NCI-H2029 (cell line): ENCODE measurements at regions not wholly inside any gene's neighbourhood (a gene's known extent, or its start where the extent isn't known, plus 50 kb on each side); places are given as distances from the start of the nearest gene placed in this dataset.
A peak's percentile ranks its signal among the peaks of the same experiment; 100 is the strongest.

Experiments used
- DNase-seq: peaks from one replicate; lab custom pipeline; 2025; lab: John Stamatoyannopoulos, UW

DNA sequence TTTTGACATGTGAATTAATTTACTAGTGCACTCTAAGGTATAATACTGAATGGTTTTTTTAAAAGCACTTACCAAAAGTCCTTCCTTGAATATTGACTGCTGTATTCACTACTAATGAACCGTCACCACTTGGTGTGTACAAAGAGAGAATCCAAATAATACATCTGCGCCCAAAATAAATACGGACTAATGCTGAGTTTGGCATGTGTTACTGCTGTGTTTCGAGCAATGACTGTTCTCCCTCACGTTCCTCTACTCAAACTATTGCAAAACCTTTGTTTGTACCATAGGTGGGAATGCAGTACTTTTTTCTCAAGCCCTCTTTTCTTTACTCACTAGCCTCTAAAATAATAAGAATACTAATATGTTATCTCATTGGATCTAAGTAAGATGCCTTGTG is 305.5 kb downstream of the QKI start:
- DNase-seq, result peak; percentile 14

DNA sequence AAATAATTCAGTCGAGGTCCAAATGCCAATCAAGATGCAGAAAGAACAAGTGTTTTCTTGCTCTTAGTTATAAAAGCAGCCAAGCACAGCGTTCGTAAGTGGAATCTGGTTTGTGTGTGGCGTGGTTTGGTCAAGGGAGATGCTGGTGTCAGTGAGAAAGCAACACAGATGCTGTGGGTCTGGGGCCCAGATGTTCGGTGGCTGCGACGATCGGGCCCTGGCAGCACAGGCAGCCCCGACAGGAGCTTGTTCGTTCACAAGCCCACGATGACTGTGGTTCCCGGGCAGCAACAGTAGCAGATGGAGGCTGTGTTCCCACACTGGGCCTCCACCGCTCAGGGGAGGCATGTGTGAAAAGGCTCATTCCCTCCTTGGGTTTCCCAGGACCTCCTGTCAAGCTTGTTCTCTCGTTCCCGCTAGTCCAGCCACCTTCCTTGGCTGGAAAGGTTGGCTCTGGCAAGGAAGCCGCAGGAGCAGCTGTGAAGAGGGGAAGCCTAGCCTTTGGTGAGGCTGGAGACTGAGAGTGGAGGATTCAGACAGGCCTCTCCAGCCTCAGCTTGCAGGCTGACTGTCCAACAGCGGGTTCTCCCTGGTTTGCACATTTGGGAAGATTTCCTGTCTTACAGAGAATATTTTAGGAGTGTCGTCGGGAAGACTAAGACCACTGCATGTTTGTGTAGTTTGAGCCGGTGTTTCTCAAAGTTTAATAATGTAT is 304.7 kb downstream of the QKI start:
- DNase-seq, result no peak

DNA sequence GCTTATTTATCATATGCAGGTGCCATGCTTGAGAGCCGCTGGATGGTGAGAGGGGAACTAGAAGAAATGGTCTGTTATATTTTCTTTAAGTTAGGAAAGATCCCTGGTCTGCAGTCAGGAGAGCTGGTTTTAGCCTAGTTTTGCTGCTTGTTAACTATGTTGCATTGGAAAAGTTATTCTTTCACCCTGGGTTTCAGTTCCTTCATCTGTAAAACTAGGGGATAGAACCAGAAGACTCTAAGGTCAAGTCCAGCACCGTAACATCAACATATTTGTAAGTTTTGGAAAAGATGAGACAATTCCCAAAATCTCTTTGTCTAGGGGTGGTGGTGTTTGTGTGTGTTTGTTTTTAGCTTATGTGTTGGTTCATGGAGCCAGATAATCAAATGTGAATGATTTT is 304.0 kb downstream of the QKI start:
- no peak for DNase-seq

DNA sequence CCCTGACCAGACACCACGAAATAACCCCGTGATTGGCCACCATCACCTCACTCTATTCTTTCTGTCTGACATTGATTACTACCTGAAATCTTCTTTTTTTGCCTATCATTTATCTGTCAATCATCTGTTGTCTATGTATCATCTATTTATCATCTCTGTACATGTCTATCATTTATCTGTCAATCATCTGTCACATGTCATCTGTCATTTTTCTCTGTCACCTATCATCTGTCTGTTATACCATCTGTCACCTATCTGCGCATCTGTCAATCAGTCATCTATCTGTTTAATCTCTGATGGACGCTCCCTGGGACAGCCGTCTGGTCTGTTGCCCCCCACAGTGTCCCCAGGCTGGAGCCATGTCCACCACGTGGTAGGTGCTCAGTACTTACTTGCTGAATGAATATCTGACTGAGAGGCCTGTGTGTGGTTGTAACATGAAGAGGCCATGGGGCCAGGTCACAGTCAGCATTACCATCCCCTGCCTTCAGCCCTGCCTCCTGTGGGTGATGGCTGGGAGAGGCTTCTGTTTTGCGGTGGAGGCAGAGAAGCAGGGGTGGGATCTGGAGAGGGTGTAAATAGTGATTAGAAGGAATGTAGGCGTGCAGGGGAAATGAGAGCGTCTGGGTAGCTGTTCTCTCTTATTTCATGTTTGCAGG is 302.7 kb downstream of the QKI start:
- no peak for DNase-seq

- no peak for DNase-seq
Observed at GRCh38 chr6:163716690-163717089, 302.2 kb downstream of the QKI start.

DNA sequence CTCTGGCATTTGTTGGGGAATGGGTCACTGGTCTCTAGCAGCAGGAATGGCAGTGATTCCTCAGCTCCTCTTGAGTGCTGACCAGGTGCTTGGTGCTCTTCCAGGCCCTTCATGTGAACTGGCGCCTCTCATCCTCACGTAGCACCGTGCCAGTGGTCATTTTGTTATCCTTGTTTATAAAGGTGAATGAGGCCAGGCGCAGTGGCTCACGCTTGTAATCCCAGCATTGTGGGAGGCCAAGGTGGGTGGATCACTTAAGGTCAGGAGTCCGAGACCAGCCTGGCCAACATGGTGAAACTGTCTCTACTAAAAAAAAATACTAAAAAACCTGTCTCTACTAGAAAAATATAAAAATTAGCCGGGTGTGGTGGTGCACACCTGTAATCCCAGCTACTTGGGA is 301.3 kb downstream of the QKI start:
- no peak for DNase-seq

GRCh38 chr6:163714179-163714578 is 299.7 kb downstream of the QKI start:
- no peak for DNase-seq

DNA sequence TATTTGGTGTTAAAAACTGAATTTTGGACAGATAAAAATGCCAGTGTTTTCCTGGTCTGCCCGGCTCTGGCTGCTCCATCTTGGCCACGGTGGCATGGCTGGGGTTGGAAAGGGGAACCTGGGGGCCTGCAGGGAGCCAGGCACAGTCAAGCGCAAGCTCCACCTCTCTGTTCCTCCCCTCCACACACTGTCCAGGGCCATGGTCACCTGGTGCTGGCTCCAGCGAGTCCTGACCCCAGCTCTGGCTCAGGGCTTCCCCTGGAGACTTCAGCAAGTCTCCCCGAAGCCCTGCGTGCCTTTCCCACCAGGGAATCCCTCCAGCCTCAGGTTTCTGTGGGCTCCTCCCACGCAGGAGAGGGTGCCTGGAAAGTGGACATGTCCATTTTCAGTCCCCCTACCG is 298.5 kb downstream of the QKI start:
- DNase-seq, result no peak

- DNase-seq, result no peak
Observed at GRCh38 chr6:163712566-163712961, 298.0 kb downstream of the QKI start.

DNA sequence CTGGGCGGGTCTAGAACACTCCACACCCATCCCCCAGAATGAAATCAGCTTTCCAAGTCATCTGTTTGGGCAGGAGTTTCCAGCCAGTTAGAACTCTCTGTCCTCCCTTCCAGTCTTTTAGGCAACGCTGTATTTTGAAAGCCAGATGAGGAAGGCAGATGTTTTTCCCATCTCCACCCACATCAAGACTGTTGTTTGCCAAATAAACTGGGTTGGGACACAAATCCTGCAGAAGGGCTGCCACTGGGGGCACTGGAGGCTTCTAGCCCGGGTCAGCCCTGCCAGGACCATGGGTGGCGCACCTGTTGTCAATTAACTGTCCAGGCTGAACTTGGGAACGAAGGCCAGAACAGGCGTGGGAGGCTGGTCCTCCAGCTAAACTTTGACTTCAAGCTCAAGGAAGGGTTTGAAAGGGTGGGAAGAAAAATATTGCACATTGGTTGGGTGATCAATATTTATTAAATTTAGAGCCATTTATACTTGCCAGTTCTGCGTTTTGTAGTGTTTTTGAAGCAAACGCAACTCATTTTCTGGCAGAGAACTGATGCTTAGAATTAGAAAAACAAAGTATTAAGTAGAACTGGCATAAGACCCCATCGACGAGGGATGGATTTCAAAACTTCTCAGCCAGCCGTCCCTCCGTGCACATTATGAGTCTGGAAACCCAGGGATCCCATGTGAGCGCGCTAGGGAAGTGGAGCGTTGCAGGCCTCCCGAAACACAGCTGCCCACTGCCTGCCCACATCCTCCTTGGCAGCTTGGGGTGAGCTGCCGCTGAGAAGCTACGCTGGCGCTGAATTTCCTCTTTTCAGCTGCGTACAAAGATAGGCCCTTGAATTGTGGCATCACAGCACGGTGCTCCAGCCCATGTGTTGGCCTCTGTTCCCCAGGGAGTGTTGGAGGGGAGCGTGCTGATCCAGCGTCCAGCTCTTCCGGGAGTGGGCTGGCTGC is 297.4 kb downstream of the QKI start:
- no peak for DNase-seq

- DNase-seq, result no peak
Observed at GRCh38 chr6:163710532-163711470, 296.3 kb downstream of the QKI start.

GRCh38 chr6:163709693-163710092 is 295.2 kb downstream of the QKI start:
- DNase-seq, result no peak

DNA sequence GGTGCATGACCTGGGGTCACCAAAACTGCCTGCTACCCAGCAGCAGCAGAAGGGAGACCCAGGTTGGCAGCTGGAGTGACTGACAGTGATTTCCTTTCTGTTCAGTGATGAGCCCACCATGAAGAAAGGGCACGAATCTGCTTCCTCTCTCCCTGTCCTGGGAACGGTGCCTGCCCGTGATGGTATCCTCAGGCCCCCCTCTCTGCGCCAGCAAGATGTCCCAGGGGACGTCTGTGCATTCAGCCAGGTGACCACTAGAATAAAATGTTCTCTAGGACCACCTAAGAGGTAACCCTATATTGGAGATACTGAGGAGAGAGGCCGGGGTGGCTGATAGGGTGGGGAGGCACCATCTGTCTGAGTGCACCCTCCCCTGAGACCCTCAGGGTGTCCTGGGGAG is 294.7 kb downstream of the QKI start:
- DNase-seq, result no peak

DNA sequence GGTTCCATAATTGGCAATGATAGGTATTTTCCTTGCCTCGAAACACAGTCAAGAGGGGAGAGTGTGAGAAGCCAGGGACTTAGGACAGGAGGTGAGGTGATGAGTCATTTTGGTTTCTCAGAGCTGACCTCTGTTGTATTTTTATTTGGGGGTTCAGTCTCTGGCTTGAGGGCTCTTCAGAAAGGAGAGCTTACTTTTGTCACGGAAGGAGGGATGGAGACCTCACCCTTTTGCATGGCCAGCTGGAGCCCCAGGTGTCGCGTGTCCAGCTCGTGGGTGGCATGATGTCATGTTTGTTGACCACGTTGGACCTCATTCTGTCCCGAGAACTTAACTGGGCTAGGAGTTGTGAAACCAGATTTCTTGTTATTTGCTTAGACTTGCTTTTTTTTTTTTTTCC is 293.9 kb downstream of the QKI start:
- DNase-seq, result no peak

DNA sequence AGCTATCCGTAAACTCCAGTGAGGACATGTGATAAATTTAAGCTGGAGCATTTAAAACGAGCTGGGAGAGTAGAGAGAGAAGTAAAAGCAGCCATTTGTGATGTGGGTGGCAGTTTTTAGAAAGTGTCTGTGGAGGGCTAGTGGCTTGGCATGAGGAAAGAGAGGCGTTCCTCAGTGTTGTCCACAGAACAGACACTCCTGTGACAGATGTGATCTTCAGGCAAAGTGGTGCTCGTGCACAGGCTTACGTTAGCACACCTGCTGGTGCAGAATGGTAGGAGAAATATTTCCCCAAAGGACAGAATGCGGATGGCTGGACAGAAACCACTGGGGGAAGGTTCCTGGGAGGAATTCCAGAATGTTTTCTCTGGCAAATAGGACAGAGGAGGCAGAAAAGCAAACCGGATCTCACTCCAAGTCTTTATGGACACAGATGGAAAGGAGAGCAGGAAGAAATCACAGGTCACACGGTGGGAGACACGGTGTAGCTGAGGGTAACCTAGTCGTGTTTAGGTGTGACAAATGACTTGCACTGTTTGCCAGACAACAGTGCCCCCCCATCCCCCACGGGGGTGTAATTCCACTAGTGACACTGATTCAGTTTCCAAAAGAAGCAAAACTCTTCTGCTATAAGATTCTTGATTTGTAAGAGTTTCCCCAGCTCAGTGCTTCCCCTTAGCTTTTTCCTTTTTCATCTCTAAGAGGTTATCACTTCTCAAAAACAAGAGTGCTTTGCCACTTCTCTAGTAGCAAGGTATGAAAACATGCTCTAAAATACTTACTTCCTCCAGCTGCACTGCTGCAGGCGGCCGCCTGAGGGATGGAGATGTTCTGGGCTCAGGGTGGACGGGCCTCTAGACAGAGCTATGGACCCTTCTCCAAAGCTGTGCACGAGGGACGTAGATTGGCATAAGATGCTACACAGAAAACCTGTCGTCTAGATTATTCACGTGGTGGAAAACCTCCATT is 293.2 kb downstream of the QKI start:
- DNase-seq, result peak; percentile 12

- DNase-seq, result no peak
Observed at GRCh38 chr6:163706500-163707087, 292.1 kb downstream of the QKI start.

GRCh38 chr6:163705923-163706322 is 291.4 kb downstream of the QKI start:
- no peak for DNase-seq

GRCh38 chr6:163702736-163703135 is 288.2 kb downstream of the QKI start:
- no peak for DNase-seq

GRCh38 chr6:163701762-163702161 is 287.2 kb downstream of the QKI start:
- DNase-seq, result no peak

DNA sequence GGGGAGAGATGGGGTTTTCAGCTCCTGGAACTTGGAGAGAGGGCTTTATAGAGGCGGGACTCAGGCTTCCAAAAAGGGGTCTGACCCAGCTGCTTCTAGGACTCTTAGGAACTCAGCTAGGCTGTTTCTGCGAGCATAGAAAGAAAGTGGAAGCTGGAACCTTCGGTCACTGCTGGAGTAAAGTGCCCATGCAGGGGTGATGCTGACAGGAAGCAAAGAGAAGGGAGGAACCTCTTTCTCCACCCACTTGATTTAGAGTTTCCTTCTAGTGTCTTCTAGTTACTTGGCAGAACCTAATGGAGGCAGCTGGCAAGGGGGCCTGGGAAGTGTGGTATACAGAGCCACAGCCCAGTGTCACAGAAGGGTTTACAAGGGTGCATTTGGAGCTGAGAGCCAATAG is 283.6 kb downstream of the QKI start:
- DNase-seq, result no peak
